ENCODE measurements at regions not wholly inside any gene's neighbourhood (a gene's known extent, or its start where the extent isn't known, plus 50 kb on each side); places are given as distances from the start of the nearest gene placed in this dataset.

DNA sequence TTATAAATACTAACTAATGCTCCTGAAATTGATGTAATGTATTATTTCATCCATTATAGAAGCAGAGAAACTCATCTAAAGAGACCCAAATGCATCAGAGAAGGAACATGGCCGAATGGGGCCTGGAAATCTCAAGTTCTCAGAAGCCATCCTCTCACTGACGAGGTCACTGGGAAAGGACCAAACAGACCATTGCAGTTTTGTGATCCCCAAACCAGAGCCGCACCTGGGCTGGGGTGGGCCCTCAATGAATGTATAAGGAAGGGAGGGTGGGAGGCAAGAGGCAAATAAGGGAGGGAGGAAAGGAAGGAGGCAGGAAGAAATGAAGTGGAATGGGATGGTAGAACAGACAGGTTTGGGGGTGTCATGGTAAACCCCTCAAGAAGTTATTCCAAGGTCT, 245.3 kb upstream of the ID2 start:
- peaks cover 14 to 16% of the 10 kb centered on the region in 2 experiments for H3K4me1 Mint-ChIP-seq
- Histone ChIP-seq H4K8ac (replicated peaks; ENCODE audit: insufficient read length, low read depth, low read length) (no peak overlapping the region), H3K14ac (ENCODE audit: insufficient read depth, low read length) (no peak overlapping the region), H2BK5ac (ENCODE audit: insufficient read length, low read length) (no peak overlapping the region), H2AK5ac (ENCODE audit: insufficient read length, low read length) (no peak overlapping the region), H4K91ac (ENCODE audit: insufficient read length, low read depth, low read length) (no peak overlapping the region), H3K56ac (ENCODE audit: insufficient read length, low read depth, low read length) (no peak overlapping the region), H3K4me1 (ENCODE audit: insufficient read depth, low read length) (peaks cover 3% of the 10 kb centered on the region; the same call in 1 of the 2 replicates), H3K9ac (ENCODE audit: extremely low read depth, insufficient read length, low read length) (no peak overlapping the region), H3T11ph (ENCODE audit: low read length) (no peak overlapping the region), H3K27me3 (ENCODE audit: insufficient read depth, low read length) (no peaks in the 10 kb centered on the region), H3K4ac (ENCODE audit: low read depth, low read length) (no peak overlapping the region), H4K5ac (ENCODE audit: insufficient read length, low read depth, low read length) (no peak overlapping the region), H3K23me2 (ENCODE audit: insufficient read length, low read depth, low read length, poor library complexity, severe bottlenecking) (no peaks in the 10 kb centered on the region), H2AFZ (ENCODE audit: low read length) (no peak overlapping the region), H4K20me1 (ENCODE audit: control insufficient read depth, insufficient read depth, insufficient read length) (no peaks in the 10 kb centered on the region), H2BK20ac (ENCODE audit: low read depth, low read length, poor library complexity, severe bottlenecking) (no peak overlapping the region), H3K27ac (ENCODE audit: insufficient read length, low read depth, low read length) (no peak overlapping the region), H3K23ac (ENCODE audit: insufficient read length, low read depth, low read length) (no peak overlapping the region), H2BK15ac (ENCODE audit: low read depth, low read length) (no peak overlapping the region), H3K18ac (ENCODE audit: insufficient read length, low read depth, low read length) (no peak overlapping the region), H3K79me2 (ENCODE audit: insufficient read depth, low read length) (no peaks in the 10 kb centered on the region), H3K4me2 (ENCODE audit: insufficient read depth, insufficient read length, low read length) (no peak overlapping the region), H3K79me1 (ENCODE audit: insufficient read depth, low read depth, low read length, poor library complexity, severe bottlenecking) (no peaks in the 10 kb centered on the region), H2BK120ac (ENCODE audit: low read depth, low read length, poor library complexity, severe bottlenecking) (no peak overlapping the region), H3K9me3 (ENCODE audit: control insufficient read depth, low read depth, low read length) (no peaks in the 10 kb centered on the region), H2BK12ac (ENCODE audit: insufficient read length, low read depth, low read length) (no peak overlapping the region)
- no peak overlapping the region for H3K27ac Mint-ChIP-seq
- WGBS (ENCODE audit: extremely low coverage, insufficient read length, low lambda C conversion rate) = no CpG with 5 or more reads among the region's 3 CpGs
- no peak for DNase-seq
- TF ChIP-seq, protein P1, sequence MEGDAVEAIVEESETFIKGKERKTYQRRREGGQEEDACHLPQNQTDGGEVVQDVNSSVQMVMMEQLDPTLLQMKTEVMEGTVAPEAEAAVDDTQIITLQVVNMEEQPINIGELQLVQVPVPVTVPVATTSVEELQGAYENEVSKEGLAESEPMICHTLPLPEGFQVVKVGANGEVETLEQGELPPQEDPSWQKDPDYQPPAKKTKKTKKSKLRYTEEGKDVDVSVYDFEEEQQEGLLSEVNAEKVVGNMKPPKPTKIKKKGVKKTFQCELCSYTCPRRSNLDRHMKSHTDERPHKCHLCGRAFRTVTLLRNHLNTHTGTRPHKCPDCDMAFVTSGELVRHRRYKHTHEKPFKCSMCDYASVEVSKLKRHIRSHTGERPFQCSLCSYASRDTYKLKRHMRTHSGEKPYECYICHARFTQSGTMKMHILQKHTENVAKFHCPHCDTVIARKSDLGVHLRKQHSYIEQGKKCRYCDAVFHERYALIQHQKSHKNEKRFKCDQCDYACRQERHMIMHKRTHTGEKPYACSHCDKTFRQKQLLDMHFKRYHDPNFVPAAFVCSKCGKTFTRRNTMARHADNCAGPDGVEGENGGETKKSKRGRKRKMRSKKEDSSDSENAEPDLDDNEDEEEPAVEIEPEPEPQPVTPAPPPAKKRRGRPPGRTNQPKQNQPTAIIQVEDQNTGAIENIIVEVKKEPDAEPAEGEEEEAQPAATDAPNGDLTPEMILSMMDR (conservative IDR thresholded peaks at IDR 0.05) = no peak
- H3K27me3 Mint-ChIP-seq (ENCODE audit: low read depth) = peaks cover 3% of the 10 kb centered on the region
- peaks cover 0 to 5% (median 0%) of the 10 kb centered on the region in 3 experiments; a peak in 2 of 7 replicates for H3K36me3 Mint-ChIP-seq (ENCODE audit: insufficient read depth in 1 of 3, low read depth in 3 of 3)
- no peak overlapping the region for H3K4me3 Mint-ChIP-seq
- H3K9me3 Mint-ChIP-seq = peaks cover 6 to 11% of the 10 kb centered on the region in 2 experiments; a peak in 4 of 5 replicates

Measured in H9 (cell line).